ENCODE measurements at regions not wholly inside any gene's neighbourhood (a gene's known extent, or its start where the extent isn't known, plus 50 kb on each side); places are given as distances from the start of the nearest gene placed in this dataset.

- Histone ChIP-seq H3K27me3 (ENCODE audit: insufficient read depth, low read depth, severe bottlenecking) (peaks cover 66% of the 10 kb centered on the region), H3K9me3 (ENCODE audit: severe bottlenecking) (peaks cover 2% of the 10 kb centered on the region), H3K36me3 (no peaks in the 10 kb centered on the region), H3K27ac (no peak overlapping the region), H3K4me3 (ENCODE audit: low read depth, low read length) (no peak overlapping the region)
- DNase-seq: no peak
- TF ChIP-seq, protein P1, sequence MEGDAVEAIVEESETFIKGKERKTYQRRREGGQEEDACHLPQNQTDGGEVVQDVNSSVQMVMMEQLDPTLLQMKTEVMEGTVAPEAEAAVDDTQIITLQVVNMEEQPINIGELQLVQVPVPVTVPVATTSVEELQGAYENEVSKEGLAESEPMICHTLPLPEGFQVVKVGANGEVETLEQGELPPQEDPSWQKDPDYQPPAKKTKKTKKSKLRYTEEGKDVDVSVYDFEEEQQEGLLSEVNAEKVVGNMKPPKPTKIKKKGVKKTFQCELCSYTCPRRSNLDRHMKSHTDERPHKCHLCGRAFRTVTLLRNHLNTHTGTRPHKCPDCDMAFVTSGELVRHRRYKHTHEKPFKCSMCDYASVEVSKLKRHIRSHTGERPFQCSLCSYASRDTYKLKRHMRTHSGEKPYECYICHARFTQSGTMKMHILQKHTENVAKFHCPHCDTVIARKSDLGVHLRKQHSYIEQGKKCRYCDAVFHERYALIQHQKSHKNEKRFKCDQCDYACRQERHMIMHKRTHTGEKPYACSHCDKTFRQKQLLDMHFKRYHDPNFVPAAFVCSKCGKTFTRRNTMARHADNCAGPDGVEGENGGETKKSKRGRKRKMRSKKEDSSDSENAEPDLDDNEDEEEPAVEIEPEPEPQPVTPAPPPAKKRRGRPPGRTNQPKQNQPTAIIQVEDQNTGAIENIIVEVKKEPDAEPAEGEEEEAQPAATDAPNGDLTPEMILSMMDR (IDR thresholded peaks at IDR 0.05; ENCODE audit: low read depth, low read length): no peak
Observed at GRCh38 chr7:71005109-71005508, 126.8 kb upstream of the GALNT17 start.

GRCh38 chr7:71009636-71010035 lies 122.3 kb upstream of the GALNT17 start:
- TF ChIP-seq, protein P1 (IDR thresholded peaks at IDR 0.05; ENCODE audit: low read depth, low read length): no peak
- no peak overlapping the region for H3K4me3 ChIP-seq (ENCODE audit: low read depth, low read length)
- peaks cover 3% of the 10 kb centered on the region for H3K9me3 ChIP-seq (ENCODE audit: severe bottlenecking)
- H3K27me3 ChIP-seq (ENCODE audit: insufficient read depth, low read depth, severe bottlenecking): peaks cover 57% of the 10 kb centered on the region
- no peaks in the 10 kb centered on the region for H3K36me3 ChIP-seq
- no peak overlapping the region for H3K27ac ChIP-seq
- DNase-seq: no peak

- TF ChIP-seq, protein P1 (IDR thresholded peaks at IDR 0.05; ENCODE audit: low read depth, low read length): no peak
- H3K36me3 ChIP-seq: no peaks in the 10 kb centered on the region
- H3K27me3 ChIP-seq (ENCODE audit: insufficient read depth, low read depth, severe bottlenecking): peaks cover 68% of the 10 kb centered on the region
- no peak overlapping the region for H3K4me3 ChIP-seq (ENCODE audit: low read depth, low read length)
- no peaks in the 10 kb centered on the region for H3K9me3 ChIP-seq (ENCODE audit: severe bottlenecking)
- no peak for DNase-seq
- H3K27ac ChIP-seq: no peak overlapping the region
Observed at GRCh38 chr7:71015252-71015900, 116.6 kb upstream of the GALNT17 start.

GRCh38 chr7:71016401-71016800 lies 115.5 kb upstream of the GALNT17 start:
- no peak for DNase-seq
- TF ChIP-seq, protein P1 (IDR thresholded peaks at IDR 0.05; ENCODE audit: low read depth, low read length): no peak
- no peaks in the 10 kb centered on the region for H3K36me3 ChIP-seq
- no peak overlapping the region for H3K4me3 ChIP-seq (ENCODE audit: low read depth, low read length)
- H3K27me3 ChIP-seq (ENCODE audit: insufficient read depth, low read depth, severe bottlenecking): peaks cover 68% of the 10 kb centered on the region
- no peak overlapping the region for H3K27ac ChIP-seq
- H3K9me3 ChIP-seq (ENCODE audit: severe bottlenecking): no peaks in the 10 kb centered on the region

DNA sequence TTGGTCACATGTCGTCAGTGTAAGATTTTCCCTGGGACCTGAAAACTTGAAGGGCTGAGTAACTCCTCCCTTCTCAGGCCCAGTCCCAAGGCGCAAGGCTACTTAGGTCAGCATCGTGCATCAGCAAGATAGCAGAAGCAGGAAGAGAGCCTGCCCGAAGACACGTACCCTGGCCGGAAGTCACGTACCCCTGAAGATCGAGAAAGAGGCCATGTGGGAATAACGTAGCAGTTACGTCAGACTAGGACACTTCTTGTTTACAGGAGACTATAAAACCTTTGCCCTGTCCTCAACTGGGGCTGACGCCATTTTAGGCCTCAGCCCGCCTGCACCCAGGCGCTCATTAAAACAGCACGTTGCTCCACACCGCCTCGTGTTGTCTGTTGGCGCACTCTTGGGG lies 114.3 kb upstream of the GALNT17 start:
- TF ChIP-seq, protein P1 (IDR thresholded peaks at IDR 0.05; ENCODE audit: low read depth, low read length): no peak
- DNase-seq: no peak
- H3K4me3 ChIP-seq (ENCODE audit: low read depth, low read length): no peak overlapping the region
- H3K27ac ChIP-seq: no peak overlapping the region
- no peaks in the 10 kb centered on the region for H3K9me3 ChIP-seq (ENCODE audit: severe bottlenecking)
- no peaks in the 10 kb centered on the region for H3K36me3 ChIP-seq
- peaks cover 73% of the 10 kb centered on the region for H3K27me3 ChIP-seq (ENCODE audit: insufficient read depth, low read depth, severe bottlenecking)

DNA sequence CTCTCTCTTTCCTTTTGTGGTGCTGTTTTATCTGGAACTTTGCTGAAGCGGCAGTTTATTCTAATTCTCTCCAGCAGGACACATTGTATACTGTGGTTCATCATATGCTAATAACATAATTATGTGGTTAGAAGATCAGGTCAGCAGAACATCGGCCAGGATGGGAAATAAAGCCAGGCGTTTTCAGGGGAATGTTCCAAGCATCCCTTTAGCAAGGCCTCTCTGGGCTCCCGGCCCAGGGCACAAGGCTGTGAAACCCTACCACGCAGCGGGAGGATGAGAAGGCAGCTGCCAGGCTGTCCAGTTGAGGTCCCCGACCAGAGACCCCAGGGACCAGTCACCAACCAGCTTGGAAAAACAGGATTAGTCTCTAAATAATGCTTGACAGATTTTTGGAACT lies 112.2 kb upstream of the GALNT17 start:
- Histone ChIP-seq H3K4me3 (ENCODE audit: low read depth, low read length) (no peak overlapping the region), H3K27me3 (ENCODE audit: insufficient read depth, low read depth, severe bottlenecking) (peaks cover 79% of the 10 kb centered on the region), H3K9me3 (ENCODE audit: severe bottlenecking) (no peaks in the 10 kb centered on the region), H3K27ac (no peak overlapping the region), H3K36me3 (no peaks in the 10 kb centered on the region)
- no peak for DNase-seq
- TF ChIP-seq, protein P1 (IDR thresholded peaks at IDR 0.05; ENCODE audit: low read depth, low read length): no peak
